HG03196 (cell line): ENCODE measurements at regions not wholly inside any gene's neighbourhood (a gene's known extent, or its start where the extent isn't known, plus 50 kb on each side); places are given as distances from the start of the nearest gene placed in this dataset.

Source experiments
- ATAC-seq: cut with Tn5 transposase; IDR thresholded peaks from one replicate; pipeline ENCODE4 v1.9.1; 2021; ENCODE audit not compliant: unreplicated experiment

DNA sequence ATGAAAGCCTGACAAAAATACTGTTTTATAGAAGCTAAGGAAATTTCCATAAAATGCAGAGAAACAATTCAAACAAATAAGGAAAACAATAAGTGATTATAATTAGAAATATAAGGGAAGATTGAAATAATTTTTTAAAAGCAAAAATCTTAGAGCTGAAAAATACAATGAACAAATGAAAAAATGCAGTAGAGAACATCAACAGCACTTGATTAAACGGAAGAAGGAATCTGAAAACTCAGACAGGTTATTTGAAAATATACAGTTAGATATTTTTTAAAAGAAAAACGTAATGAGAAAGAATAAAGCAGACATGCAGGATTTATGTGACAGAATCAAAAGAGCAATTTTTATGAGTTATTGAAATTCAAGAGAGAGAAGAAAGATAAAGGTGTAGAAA, 279.1 kb upstream of the MAGI2 start:
- no peak for ATAC-seq

DNA sequence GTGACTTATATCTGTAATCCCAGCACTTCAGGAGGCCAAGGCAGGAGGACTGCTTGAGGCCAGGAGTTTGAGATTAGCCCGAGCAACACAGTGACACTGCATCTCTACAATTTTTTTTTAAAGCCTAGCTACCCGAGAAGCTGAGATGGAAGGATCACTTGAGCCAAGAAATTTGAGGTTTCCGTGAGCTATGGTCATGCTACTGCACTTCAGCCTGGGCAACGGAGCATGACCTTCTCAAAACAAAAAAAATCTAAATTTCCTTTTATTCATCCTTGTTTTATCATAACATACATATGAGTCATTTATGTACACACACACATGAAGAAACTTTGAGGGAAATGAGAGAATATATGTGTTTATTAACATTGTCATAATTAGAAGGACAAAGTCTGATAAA, 277.5 kb upstream of the MAGI2 start:
- no peak for ATAC-seq

DNA sequence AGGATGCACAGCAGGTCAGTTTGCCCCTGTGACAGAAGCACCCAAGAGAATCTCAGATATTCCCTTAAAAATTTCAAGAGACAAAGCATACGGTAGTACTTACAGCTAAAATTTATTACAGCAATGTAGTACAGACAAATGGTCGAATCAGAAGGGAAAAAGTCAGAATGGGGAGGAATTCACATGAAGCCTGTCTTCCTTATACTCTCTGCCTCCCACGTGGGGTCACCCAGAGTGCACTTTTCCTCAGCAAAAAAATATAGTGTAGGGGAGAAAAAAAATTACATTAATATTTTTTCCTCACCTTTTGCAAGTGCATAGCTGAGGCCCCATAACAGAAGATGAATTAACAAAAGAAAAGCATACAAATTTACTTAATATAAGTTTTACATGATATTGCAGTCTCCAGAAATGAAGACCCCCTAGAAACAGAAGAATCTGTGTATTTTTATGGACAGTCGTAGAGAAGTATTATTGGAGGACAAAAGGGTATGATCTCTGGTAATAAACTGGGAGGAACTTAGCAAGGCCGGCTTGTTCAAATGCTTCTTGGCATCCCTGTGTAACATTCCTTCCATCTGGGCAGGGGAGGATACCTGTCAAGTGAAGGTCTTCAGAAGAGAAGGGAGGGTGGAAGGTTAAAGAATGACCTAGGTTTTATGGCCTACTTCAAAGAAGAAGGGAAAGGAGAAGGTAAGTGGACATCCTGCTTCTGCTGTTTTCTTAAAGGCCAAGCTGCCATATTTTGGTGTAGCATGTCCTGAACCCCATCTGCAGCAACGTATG, 270.6 kb upstream of the MAGI2 start:
- ATAC-seq, result no peak

DNA sequence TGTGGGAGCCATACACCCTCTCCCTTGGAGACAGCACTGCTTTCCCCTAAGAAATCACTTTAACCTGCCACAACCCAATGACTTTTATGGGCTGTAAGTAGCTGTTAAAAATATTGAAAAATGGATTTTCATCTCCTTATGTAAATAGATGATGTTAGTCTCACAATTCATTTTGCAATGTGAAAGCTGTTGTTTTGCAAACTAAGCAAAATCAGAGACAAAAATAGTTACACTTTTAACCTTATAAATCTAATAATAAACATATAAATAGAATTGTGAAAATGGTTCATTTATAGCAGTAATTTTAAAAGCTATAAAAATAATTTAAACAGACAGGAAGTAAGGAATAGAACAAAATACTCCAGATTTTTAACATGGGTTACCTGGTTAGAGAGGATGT, 268.8 kb upstream of the MAGI2 start:
- no peak for ATAC-seq

DNA sequence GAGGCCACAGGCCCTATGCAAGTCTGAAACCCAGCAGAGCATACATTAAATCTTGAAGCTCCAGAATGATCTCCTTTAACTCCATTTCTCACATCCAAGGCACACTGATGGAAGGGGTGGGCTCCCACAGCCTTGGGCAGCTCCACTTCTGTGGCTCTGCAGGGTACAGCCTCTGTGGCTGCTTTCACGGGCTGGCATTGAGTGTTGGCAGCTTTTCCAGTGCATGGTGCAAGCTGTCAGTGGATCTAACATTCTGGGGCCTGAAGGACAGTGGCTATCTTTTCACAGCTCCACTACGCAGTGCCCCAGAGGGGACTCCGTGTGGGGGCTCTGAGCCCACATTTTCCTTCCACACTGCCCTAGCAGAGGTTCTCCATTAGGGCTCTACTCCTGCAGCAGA, 265.7 kb upstream of the MAGI2 start:
- ATAC-seq, result no peak

DNA sequence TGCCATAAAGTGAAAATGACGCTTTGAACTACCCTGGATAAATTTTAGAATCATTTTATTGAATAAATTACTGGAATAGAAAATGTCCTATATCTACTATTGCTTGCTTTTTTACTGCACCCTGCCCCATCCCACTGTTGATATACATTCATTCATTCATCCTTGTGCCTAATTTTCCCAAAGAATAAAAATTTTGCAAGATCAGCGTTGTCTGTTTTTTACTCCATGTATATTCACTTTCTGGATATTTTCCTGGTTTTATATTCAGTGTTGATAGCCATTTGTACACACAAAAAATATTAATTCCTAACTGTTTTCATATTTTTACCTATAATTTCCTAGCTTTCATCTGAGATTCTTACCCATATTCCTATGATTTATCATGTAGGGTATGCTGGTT, 262.9 kb upstream of the MAGI2 start:
- no peak for ATAC-seq

DNA sequence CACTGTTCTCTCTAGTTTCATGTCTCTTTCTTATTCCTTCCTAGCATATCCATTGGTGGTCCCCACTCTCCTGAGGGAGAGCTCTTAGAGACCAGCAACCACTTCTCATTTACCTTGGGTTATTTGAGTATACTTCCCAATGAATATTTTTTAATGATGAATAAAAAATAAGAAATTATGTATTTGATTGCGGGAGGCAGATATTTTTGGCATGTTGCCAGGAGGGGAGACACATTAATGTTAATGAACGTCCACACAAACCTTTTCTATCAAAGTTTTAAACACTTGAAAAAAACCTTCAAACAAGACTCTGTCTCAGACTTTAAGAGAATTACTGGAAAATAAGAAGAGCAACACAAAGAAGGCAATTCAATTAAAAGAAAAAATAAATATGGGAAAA, 260.6 kb upstream of the MAGI2 start:
- ATAC-seq, result no peak

DNA sequence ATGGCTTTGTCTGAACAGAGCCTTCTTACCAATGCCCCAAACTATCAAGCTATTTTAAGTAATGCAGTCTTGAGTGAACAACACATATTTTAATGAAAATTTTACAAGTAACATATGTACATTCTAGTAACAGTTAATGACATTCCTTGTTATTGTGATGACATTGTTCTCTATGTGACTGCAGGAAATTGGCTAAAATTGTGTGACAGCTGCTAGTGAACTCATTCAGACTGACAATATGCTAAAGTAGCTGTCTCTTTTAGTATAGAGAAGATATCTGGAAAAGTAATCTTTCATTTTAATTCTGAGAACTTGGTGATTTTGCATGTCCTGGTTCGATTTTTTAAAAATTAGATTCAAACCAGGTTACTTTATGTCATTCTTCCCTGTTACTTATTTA, 259.8 kb upstream of the MAGI2 start:
- ATAC-seq, result no peak

DNA sequence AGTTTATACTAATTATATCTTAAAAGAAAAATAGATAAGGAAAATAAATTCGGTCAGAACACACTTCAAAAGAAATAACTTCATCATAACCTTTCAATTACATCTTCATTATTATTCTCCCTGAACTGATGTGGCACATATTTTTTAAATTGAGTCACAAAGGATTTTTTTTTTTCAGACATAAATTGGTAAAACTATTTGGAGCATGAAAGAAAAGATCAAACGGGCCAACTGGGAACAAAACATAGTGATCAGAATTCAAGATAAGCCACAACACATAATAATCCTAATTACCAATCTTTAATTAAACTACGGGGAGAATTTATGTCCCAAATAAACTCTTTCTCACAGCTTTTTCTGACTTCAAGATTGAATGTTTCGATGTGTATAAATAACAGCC, 258.2 kb upstream of the MAGI2 start:
- ATAC-seq, result no peak

DNA sequence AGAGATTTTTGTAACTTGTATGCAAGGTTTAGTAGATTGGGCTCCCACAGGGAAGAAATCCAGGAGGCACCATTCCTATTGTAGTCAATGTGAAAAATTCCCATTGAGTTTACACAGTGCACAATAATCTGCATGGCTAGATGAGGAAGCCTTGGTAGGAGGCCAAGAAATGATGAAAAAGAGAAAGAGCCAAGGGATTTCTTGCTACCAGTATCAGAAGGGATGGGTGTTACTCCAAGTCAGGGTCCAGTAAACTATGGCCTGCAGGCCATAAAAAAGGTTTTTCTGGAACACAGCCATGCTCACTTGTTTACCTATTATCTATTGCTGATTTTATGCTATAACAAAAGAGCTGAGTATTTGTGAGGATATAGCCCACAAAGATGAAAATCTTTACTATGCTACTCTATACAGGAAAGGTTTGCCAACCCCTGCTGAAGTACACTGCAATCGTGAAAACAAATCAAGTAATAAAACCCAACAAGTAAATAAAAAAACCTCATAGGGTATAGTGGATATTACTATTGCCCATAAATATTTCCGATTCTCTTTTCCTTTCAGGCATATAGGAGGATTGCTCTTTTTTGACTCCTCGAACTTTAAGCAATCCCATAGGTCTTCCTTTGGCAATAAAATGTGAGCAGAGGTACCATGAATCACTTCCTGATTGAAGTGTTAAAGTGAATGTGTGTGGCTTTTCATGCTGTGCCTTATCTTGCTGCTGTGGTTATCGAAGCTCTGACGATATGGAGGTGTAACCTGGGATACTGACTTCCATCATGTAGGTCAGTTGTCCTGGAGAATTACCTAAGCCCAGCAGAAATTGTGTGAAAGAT, 256.3 kb upstream of the MAGI2 start:
- no peak for ATAC-seq

DNA sequence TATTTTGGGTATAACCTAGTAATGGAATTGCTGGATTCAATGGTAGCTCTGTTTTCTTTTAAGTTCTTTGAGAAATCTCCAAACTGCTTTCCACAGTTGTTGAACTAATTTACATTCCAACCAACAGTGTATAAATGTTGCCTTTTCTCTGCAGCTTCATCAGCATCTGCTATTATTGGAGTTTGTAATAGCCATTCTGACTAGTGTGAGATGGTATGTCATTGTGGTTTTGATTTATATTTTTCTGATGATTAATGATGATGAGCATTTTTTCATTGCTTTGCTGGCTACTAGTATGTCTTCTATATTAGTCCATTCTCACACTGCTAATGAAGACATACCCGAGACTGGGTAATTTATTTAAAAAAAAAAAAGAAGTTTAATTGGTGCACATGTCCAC, 248.6 kb upstream of the MAGI2 start:
- no peak for ATAC-seq

DNA sequence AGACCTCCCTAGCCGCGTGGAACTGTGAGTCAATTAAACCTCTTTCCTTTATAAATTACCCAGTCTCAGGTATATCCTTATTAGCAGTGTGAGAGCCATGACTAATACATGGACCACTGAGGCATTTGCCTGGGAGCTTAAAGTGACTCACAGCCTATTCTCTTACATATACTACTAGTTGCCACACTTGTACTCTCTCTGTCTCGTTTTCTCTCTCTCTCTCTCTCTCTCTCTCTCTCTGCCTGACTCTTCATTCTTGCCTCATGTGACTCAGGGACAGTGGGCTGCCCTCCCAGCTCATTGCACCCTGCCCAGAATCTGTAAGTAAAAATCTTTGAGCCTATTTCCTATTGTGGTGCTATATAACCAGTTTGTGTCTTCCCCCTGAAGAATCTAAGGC, 238.5 kb upstream of the MAGI2 start:
- ATAC-seq, result no peak

DNA sequence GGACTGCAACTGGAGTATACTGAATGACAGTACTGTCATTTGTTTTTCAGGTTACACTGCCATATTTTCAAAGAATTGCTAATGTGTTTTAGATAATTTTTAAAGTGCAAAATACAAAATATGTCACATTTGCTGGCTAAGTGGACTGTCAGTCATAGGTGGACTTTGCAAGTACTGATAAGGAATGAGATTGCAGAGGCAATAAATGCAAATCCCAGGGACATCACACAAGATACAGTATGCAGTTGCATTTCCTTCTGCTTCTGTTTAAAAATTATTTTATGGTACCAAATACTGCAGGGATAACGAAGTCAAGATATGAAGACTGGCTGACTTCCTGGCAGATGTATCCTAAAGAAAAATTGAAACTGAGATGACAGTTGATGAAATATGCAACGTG, 237.6 kb upstream of the MAGI2 start:
- ATAC-seq, result no peak

DNA sequence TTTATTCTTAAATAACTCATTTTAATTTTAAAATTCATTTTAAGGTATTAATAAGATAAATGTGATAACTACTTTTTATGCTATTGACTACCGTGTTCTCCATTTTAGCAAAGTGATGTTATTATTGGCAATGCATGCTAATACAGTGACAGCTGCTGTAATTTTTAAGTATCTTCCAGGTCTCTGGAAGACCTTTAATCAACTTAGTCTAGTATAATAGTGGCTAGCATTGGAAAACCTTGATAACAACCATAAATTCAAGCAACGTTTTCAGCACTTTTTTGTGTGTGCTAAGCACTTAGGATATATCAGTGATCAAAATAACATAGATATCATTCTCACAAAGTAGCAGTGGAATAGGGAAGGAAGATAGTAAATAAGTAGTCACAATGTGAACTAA, 230.9 kb upstream of the MAGI2 start:
- ATAC-seq, result no peak

DNA sequence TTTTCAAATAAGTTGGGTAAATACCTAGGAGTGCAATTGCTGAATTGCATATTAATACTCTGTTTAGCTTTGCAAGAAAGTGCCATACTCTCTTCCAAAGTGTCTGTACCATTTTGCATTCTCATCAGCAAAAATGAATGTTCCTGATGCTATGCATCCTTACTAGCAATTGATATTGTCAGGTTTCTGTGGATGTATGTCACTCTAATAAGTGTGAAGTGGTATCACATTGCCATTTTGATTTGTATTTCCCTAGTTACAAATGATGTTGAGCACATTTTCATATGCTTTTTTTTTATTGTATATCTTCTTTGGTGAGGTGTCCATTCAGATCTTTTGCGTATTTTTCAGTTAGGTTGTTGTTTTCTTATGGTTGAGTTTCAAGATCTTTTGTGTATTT, 230.4 kb upstream of the MAGI2 start:
- no peak for ATAC-seq

DNA sequence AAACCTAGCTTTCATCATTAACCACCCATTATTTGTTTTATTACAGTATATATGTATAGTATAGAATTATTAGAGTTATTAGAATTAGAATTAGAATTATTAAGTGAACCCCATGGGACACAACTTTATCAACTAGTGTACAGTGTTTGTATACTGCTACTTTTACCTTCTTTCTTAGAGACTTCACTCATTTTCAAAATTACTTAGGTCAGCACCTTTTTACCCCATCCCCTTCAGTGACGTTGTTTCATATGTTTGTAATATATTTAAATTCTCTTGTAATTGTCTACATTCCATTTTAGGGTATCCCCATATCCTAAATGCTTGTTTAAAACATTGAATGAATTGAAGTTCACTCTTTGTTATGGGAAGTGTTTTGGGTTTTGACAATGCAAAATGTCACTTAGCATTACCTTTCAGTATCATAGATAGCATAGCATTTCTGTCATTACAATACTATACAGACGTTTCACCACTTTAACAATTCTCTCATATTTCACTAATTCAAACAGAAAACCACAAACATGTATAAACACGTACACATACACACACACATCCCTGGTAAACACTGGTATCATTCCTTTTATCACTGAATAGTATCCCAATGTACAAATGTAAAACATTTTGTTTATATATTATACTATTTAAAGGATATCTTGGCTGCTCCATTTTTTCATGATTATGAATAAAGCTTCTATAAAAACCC, 229.9 kb upstream of the MAGI2 start:
- no peak for ATAC-seq

DNA sequence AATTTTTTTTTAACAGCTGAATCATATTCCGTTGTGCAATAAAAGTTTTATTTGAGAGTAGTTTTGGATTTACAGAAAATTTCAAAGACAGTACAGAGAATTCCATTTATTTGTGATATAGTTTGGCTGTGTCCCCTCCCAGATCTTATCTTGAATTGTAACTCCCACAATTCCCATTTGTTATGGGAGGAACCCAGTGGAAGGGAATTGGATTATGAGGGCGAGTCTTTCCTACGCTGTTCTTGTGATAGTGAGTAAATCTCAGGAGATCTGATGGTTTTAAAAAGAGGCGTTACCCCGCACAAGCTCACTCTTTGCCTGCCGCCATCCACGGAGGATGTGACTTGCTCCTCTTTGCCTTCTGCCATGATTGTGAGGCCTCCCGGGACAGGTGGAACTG, 228.0 kb upstream of the MAGI2 start:
- ATAC-seq, result no peak

DNA sequence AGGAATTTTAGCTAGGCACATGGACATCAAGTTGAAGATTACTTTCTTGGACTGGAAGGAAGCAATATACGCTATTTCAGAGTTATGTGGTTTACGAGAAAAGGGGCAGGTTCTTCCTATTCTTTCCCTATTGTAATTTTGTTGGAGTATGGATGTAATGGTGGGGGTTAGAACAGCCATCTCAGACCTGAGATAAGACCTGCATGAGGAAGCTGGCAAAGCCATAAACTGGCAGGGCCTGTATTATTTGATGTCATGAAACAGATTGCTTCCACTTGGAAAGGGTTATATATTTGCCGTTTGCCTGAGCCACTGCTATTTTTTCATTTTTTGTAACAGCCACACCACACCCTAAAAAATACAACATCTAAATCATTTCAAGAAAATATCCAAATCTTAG, 220.5 kb upstream of the MAGI2 start:
- ATAC-seq, result no peak

DNA sequence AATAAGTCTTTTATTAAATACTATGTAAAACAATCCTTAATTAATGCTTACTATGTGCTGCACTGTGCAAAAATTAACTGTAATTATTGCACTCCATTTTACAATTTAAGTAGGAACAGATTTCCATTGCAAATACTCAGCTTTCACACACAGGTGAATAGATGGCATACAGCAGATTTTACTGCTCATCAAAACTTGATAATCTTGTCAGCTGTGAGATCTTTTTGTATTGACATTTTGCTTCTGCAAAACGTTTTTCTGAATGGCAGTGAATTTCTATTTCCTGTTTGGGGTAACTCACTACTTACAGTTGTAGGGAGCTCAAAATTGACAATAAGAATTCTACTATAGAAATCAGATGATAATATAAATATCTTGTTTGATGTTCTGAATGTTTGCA, 220.0 kb upstream of the MAGI2 start:
- ATAC-seq, result no peak

DNA sequence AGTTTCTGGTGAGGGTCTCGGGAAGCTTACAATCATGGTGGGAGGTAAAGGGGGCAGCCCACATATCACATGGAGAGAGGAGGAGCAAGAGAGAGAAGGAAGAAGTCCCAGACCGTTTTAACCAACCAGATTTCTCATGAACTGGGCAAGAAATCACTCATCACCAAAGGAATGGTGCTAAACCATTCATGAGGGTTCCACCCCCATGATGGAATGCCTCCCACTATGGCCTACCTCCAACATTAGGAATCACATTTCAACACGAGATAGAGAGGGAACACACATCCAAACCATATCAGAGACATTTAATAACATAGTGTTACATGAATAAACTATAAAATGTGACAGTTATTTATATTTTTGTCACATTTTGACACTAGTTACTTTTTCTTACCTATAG, 214.8 kb upstream of the MAGI2 start:
- no peak for ATAC-seq

DNA sequence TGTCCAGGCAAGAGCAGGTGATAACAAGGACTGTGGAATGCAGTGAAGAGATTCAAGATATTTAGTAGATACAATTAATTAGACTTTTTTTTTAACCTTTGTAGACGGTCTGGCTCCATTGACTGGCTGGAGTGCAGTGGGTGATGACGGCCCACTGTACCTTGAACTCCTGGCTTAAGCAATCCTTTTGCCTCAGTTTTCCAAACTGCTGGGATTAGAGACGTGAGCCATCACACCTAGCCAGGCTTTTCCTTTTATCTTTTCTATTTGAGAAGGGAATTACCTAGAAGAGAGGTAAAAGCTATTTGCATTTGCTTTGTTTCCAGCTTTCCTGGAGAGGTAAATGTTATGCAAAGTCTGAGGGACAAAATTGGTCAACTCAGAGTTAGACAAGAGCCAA, 213.0 kb upstream of the MAGI2 start:
- ATAC-seq, result no peak
